Neural progenitor cell (in vitro differentiated cells): ENCODE measurements at regions not wholly inside any gene's neighbourhood (a gene's known extent, or its start where the extent isn't known, plus 50 kb on each side); places are given as distances from the start of the nearest gene placed in this dataset.

Experiments used
- DNase-seq: peaks from one replicate; pipeline ENCODE4 v3.0.0-alpha.2; 2016; ENCODE audit warnings: low spot score
- H2AFZ ChIP-seq: fragments of 200-600 bp; sonication (generic); replicated peaks from 2 replicates; pipeline ENCODE4 v1.6.1; 2016; ENCODE audit warnings: antibody characterized with exemption
- H3F3A ChIP-seq: fragments of 200-600 bp; sonication (generic); 2 replicates; pipeline ENCODE4 v1.6.1; 2016; ENCODE audit warnings: antibody characterized with exemption, low read depth
- H3K27ac ChIP-seq: fragments of 200-600 bp; sonication (generic); 2 replicates; pipeline ENCODE4 v1.5.1; 2016; ENCODE audit warnings: mild to moderate bottlenecking
- H3K27me3 ChIP-seq: fragments of 200-600 bp; sonication (generic); 2 replicates; pipeline ENCODE4 v1.6.1; 2016; ENCODE audit warnings: mild to moderate bottlenecking, moderate library complexity
- H3K36me3 ChIP-seq: fragments of 200-600 bp; sonication (generic); 2 replicates; pipeline ENCODE4 v1.5.1; 2016
- H3K4me1 ChIP-seq: fragments of 200-600 bp; sonication (generic); 2 replicates; pipeline ENCODE4 v1.6.1; 2016; ENCODE audit warnings: mixed run types
- H3K4me2 ChIP-seq: fragments of 200-600 bp; sonication (generic); 2 replicates; pipeline ENCODE4 v1.6.1; 2016
- H3K4me3 ChIP-seq: fragments of 200-600 bp; sonication (generic); 2 replicates; pipeline ENCODE4 v1.5.1; 2016
- H3K79me2 ChIP-seq: fragments of 200-600 bp; sonication (generic); 2 replicates; pipeline ENCODE4 v1.6.1; 2016; ENCODE audit warnings: low read depth
- H3K9ac ChIP-seq: fragments of 200-600 bp; sonication (generic); 2 replicates; pipeline ENCODE4 v1.6.1; 2016
- H3K9me3 ChIP-seq: fragments of 200-600 bp; sonication (generic); 2 replicates; pipeline ENCODE4 v1.5.1; 2016; ENCODE audit warnings: low read depth
- H4K20me1 ChIP-seq: fragments of 200-600 bp; sonication (generic); 2 replicates; pipeline ENCODE4 v1.6.1; 2016; ENCODE audit warnings: low read depth
- H3K27ac Mint-ChIP-seq: 3 replicates; pipeline ENCODE4 v1.8.0; 2021; ENCODE audit warnings: mixed read lengths
- H3K27me3 Mint-ChIP-seq: 2 replicates; pipeline ENCODE4 v1.8.0; 2022; ENCODE audit warnings: low read depth, mild to moderate bottlenecking, inconsistent platforms, moderate library complexity, mixed read lengths; ENCODE audit not compliant: insufficient read depth
- H3K36me3 Mint-ChIP-seq: 3 replicates; pipeline ENCODE4 v1.8.0; 2021; ENCODE audit warnings: mixed read lengths
- H3K4me1 Mint-ChIP-seq: 3 replicates; pipeline ENCODE4 v1.8.0; 2021; ENCODE audit warnings: mixed read lengths
- H3K4me3 Mint-ChIP-seq: 3 replicates; pipeline ENCODE4 v1.8.0; 2021; ENCODE audit warnings: mild to moderate bottlenecking, moderate library complexity, mixed read lengths
- H3K9me3 Mint-ChIP-seq: 3 replicates; pipeline ENCODE4 v1.8.0; 2020; ENCODE audit warnings: mixed read lengths
- CTCF ChIP-seq: fragments of 200-600 bp; sonication (generic); IDR thresholded peaks from 2 replicates; pipeline ENCODE4 v1.5.1; 2017; ENCODE audit warnings: antibody characterized with exemption, mild to moderate bottlenecking
- EZH2 ChIP-seq: fragments of 200-600 bp; sonication (generic); IDR thresholded peaks from 2 replicates; pipeline ENCODE4 v1.6.1; 2017; ENCODE audit warnings: antibody characterized with exemption, mild to moderate bottlenecking, moderate library complexity
- EZH2phosphoT487 ChIP-seq: fragments of 200-600 bp; sonication (generic); IDR thresholded peaks from 2 replicates; pipeline ENCODE4 v1.6.1; 2017; ENCODE audit warnings: antibody characterized with exemption

GRCh38 chr4:125749354-125749753, 434.6 kb downstream of the FAT4 start:
- H3K79me2 ChIP-seq, result no peaks in the 10 kb centered on the region
- H3K4me1 Mint-ChIP-seq, result peaks cover 15% of the 10 kb centered on the region
- peaks cover 18% of the 10 kb centered on the region for H3K9me3 Mint-ChIP-seq
- H4K20me1 ChIP-seq, result no peaks in the 10 kb centered on the region
- H3F3A ChIP-seq, result no peaks in the 10 kb centered on the region
- H3K27me3 Mint-ChIP-seq, result no peaks in the 10 kb centered on the region
- no peak overlapping the region for H2AFZ ChIP-seq
- DNase-seq, result no peak
- no peak overlapping the region for H3K4me3 ChIP-seq
- no peaks in the 10 kb centered on the region for H3K27me3 ChIP-seq
- H3K4me2 ChIP-seq, result no peak overlapping the region
- no peaks in the 10 kb centered on the region for H3K36me3 ChIP-seq
- TF ChIP-seq EZH2phosphoT487 (no peak), CTCF (no peak), EZH2 (no peak)
- peaks cover 2% of the 10 kb centered on the region for H3K36me3 Mint-ChIP-seq
- H3K9me3 ChIP-seq, result no peaks in the 10 kb centered on the region
- H3K4me1 ChIP-seq, result peaks cover 7% of the 10 kb centered on the region
- no peak overlapping the region for H3K27ac Mint-ChIP-seq
- no peak overlapping the region for H3K27ac ChIP-seq
- H3K4me3 Mint-ChIP-seq, result no peak overlapping the region
- H3K9ac ChIP-seq, result no peak overlapping the region

- H3K27me3 Mint-ChIP-seq, result no peaks in the 10 kb centered on the region
- H3K4me1 Mint-ChIP-seq, result peaks cover 15% of the 10 kb centered on the region
- H4K20me1 ChIP-seq, result no peaks in the 10 kb centered on the region
- H3K9me3 ChIP-seq, result no peaks in the 10 kb centered on the region
- no peak overlapping the region for H3K9ac ChIP-seq
- no peak overlapping the region for H3K4me3 Mint-ChIP-seq
- H3K4me3 ChIP-seq, result no peak overlapping the region
- DNase-seq, result no peak
- H3K27me3 ChIP-seq, result no peaks in the 10 kb centered on the region
- peaks cover 7% of the 10 kb centered on the region for H3K4me1 ChIP-seq
- no peak overlapping the region for H3K27ac ChIP-seq
- peaks cover 2% of the 10 kb centered on the region for H3K36me3 Mint-ChIP-seq
- H3K27ac Mint-ChIP-seq, result no peak overlapping the region
- peaks cover 18% of the 10 kb centered on the region for H3K9me3 Mint-ChIP-seq
- no peaks in the 10 kb centered on the region for H3K36me3 ChIP-seq
- H3F3A ChIP-seq, result no peaks in the 10 kb centered on the region
- H3K79me2 ChIP-seq, result no peaks in the 10 kb centered on the region
- no peak overlapping the region for H3K4me2 ChIP-seq
- peak overlapping the region; percentile 77 for H2AFZ ChIP-seq
- TF ChIP-seq EZH2phosphoT487 (no peak), EZH2 (no peak), CTCF (no peak)
These were observed 435.6 kb downstream of the FAT4 start for GRCh38 chr4:125750399-125750798.

GRCh38 chr4:125750828-125751466, 436.2 kb downstream of the FAT4 start:
- Histone ChIP-seq H3K4me3 (no peak overlapping the region), H3F3A (no peaks in the 10 kb centered on the region), H2AFZ (peak overlapping the region; percentile 77), H3K9ac (no peak overlapping the region), H4K20me1 (no peaks in the 10 kb centered on the region), H3K27me3 (no peaks in the 10 kb centered on the region), H3K4me2 (no peak overlapping the region), H3K79me2 (no peaks in the 10 kb centered on the region), H3K36me3 (no peaks in the 10 kb centered on the region), H3K4me1 (peaks cover 7% of the 10 kb centered on the region), H3K27ac (no peak overlapping the region), H3K9me3 (no peaks in the 10 kb centered on the region)
- TF ChIP-seq CTCF (peak; percentile 61), EZH2 (no peak)
- H3K4me1 Mint-ChIP-seq, result peaks cover 15% of the 10 kb centered on the region
- DNase-seq, result peak; percentile 70
- peak overlapping the region; percentile 44 for H3K4me3 Mint-ChIP-seq
- peaks cover 12% of the 10 kb centered on the region for H3K9me3 Mint-ChIP-seq
- no peaks in the 10 kb centered on the region for H3K27me3 Mint-ChIP-seq
- H3K27ac Mint-ChIP-seq, result peak overlapping the region; percentile 13
- H3K36me3 Mint-ChIP-seq, result no peaks in the 10 kb centered on the region
